ENCODE measurements at regions not wholly inside any gene's neighbourhood (a gene's known extent, or its start where the extent isn't known, plus 50 kb on each side); places are given as distances from the start of the nearest gene placed in this dataset.

DNA sequence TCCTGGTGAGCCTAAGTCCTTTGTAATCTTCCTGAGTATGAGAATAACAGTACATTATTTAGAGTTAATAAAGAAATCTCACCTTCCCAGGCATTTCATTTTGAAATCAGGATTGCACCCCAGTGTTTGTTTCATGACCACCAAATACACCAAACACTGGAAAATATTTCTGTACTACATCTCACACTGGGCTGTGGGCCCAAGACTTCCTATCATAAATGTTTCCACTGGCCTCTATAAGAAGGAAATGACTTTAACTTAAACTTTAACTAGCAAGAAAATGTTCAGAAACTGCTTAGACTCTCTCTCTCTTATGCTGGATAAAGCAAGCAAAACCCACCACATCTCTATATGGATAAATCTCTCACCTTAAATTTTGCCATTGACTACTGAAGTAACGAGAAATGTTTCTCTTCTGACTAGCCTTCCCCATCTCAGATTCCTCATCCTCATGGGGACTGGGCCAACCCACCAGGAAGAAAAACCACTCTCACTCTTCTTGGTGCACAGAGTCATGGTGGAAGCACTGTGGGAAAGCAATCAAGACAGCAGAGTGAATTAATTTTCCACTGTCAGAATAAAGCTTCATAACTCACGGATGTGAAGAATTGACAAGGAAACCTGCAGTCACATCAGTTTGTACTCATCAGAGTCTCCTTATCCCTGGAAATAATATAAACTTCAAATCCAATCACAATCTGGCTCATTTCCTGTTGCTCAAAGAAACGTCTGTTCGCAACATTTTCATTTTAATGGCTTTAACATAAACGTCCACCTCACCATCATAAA lies 859.6 kb downstream of the EPHA3 start:
- CTCF ChIA-PET (ENCODE audit: partially characterized antibody) = no interaction called here
- FAIRE-seq (no peak), DNase-seq (ENCODE audit: low read depth in 1 of 2, low spot score in 2 of 2) (no peak)
- Histone ChIP-seq H3K18ac (ENCODE audit: extremely low read depth, low read length) (no peak overlapping the region), H2AFZ (ENCODE audit: low read length) (no peak overlapping the region), H4K8ac (ENCODE audit: extremely low read depth, insufficient read depth, low read length) (no peak overlapping the region), H3K79me2 (ENCODE audit: control insufficient read depth in 1 of 2, insufficient read depth in 2 of 2, low read length in 2 of 2) (no peaks in the 10 kb centered on the region), H2BK15ac (ENCODE audit: low read length) (no peak overlapping the region), H2BK5ac (ENCODE audit: low read depth, low read length) (no peak overlapping the region), H2BK120ac (replicated peaks; ENCODE audit: low read depth, low read length) (no peak overlapping the region), H3K27me3 (replicated peaks in 1 of 4; ENCODE audit: control insufficient read depth in 3 of 4, extremely low read depth in 1 of 4, insufficient read depth in 3 of 4, low read length in 3 of 4) (no peaks in the 10 kb centered on the region), H2AK5ac (ENCODE audit: low read depth, low read length) (no peak overlapping the region), H3K14ac (ENCODE audit: insufficient read length) (no peak overlapping the region), H2BK12ac (ENCODE audit: low read depth, low read length) (no peak overlapping the region), H2BK20ac (ENCODE audit: low read length) (no peak overlapping the region), H4K91ac (replicated peaks; ENCODE audit: insufficient read length, low read length) (no peak overlapping the region), H3K4me1 (replicated peaks in 1 of 4; ENCODE audit: control insufficient read depth in 3 of 4, insufficient read depth in 4 of 4, low read length in 3 of 4) (no peaks in the 10 kb centered on the region), H4K5ac (ENCODE audit: insufficient read length, low read depth, low read length) (no peak overlapping the region), H3K9ac (replicated peaks in 1 of 4; ENCODE audit: extremely low read depth in 1 of 4, low read depth in 3 of 4, low read length in 3 of 4) (no peak overlapping the region), H3K36me3 (ENCODE audit: control insufficient read depth in 2 of 4, insufficient read depth in 4 of 4, low read length in 3 of 4) (no peaks in the 10 kb centered on the region), H3K23me2 (ENCODE audit: low read depth, low read length) (no peaks in the 10 kb centered on the region), H3K4ac (replicated peaks; ENCODE audit: insufficient read length, low read depth, low read length) (no peak overlapping the region), H3K9me3 (ENCODE audit: insufficient read depth in 2 of 2, low read depth in 1 of 2, low read length in 1 of 2) (no peaks in the 10 kb centered on the region; a peak in 1 of 4 replicates), H3K23ac (ENCODE audit: insufficient read length) (no peak overlapping the region), H3K79me1 (ENCODE audit: low read depth, low read length) (no peaks in the 10 kb centered on the region), H3K4me2 (ENCODE audit: insufficient read depth in 1 of 2, low read depth in 2 of 2, low read length in 2 of 2) (no peak overlapping the region), H4K20me1 (replicated peaks in 1 of 2; ENCODE audit: control insufficient read depth in 1 of 2, insufficient read depth in 2 of 2, low read length in 2 of 2) (no peaks in the 10 kb centered on the region), H3K4me3 (ENCODE audit: extremely low read depth in 1 of 4, insufficient read depth in 2 of 4, low read depth in 3 of 4, low read length in 4 of 4) (no peak overlapping the region), H3K56ac (replicated peaks; ENCODE audit: insufficient read length, low read depth, low read length) (no peak overlapping the region), H3K27ac (ENCODE audit: low read depth, low read length) (no peak overlapping the region)
- TF ChIP-seq NANOG (IDR thresholded peaks at IDR 0.05; ENCODE audit: insufficient read depth, low read depth, low read length, poor library complexity, severe bottlenecking) = no peak
- TF ChIP-seq RFX5 (IDR thresholded peaks at IDR 0.05; ENCODE audit: borderline replicate concordance, low read depth, low read length) = no peak
- no peak for TF ChIP-seq JUN (IDR thresholded peaks at IDR 0.05; ENCODE audit: low read depth, low read length)
- TF ChIP-seq ZNF274 (IDR thresholded peaks at IDR 0.05; ENCODE audit: borderline replicate concordance, extremely low read depth, low read length) = no peak
- TF ChIP-seq JUND (IDR thresholded peaks at IDR 0.05; ENCODE audit: low read length) = no peak
- TF ChIP-seq MAFK (IDR thresholded peaks at IDR 0.05; ENCODE audit: low read depth, low read length) = no peak
- TF ChIP-seq SP4 (IDR thresholded peaks at IDR 0.05; ENCODE audit: low read length) = no peak
- TF ChIP-seq SIN3A (conservative IDR thresholded peaks at IDR 0.05 in 1 of 2, IDR thresholded peaks at IDR 0.05 in 1 of 2; ENCODE audit: low read depth in 1 of 2, low read length in 2 of 2) = no peak
- no peak for TF ChIP-seq CEBPB (IDR thresholded peaks at IDR 0.05; ENCODE audit: low read depth, low read length)
- TF ChIP-seq POLR2AphosphoS5 (IDR thresholded peaks at IDR 0.05; ENCODE audit: low read depth, low read length) = no peak
- no peak for TF ChIP-seq RNF2 (IDR thresholded peaks at IDR 0.05; ENCODE audit: borderline replicate concordance, low read depth, low read length, missing control alignments, poor library complexity, severe bottlenecking)
- no peak for TF ChIP-seq CREB1 (IDR thresholded peaks at IDR 0.05)
- no peak for TF ChIP-seq SIX5 (IDR thresholded peaks at IDR 0.05; ENCODE audit: low read depth, low read length)
- TF ChIP-seq ASH2L (IDR thresholded peaks at IDR 0.05; ENCODE audit: low read length) = no peak
- WGBS, 2 experiments (ENCODE audit: extremely low coverage in 1 of 2, insufficient coverage in 1 of 2, insufficient read length in 1 of 2, insufficient replicate concordance in 2 of 2, low coverage in 1 of 2, low lambda C conversion rate in 2 of 2, missing lambda C conversion rate in 1 of 2) = 90% methylated on average over 5 of the region's 5 CpGs; no CpG with 5 or more reads in 1 of the 2 experiments
- POLR2A ChIA-PET (ENCODE audit: partially characterized antibody) = no interaction called here

Measured in H1 (cell line).